Stomach (tissue), 4 donors: ENCODE measurements at regions not wholly inside any gene's neighbourhood (a gene's known extent, or its start where the extent isn't known, plus 50 kb on each side); places are given as distances from the start of the nearest gene placed in this dataset.

Experiments used
- EP300 ChIP-seq: sonication (generic); formaldehyde crosslinking; IDR thresholded peaks from one replicate; pipeline ENCODE4 v1.6.1; 2017; ENCODE audit warnings: antibody characterized with exemption
- POLR2AphosphoS5 ChIP-seq, 3 donors: sonication (generic); formaldehyde crosslinking; IDR thresholded peaks; one replicate each; pipeline ENCODE4 v1.6.1; 2016; ENCODE audit warnings: antibody characterized with exemption in 3 of 3
- TF ChIP-seq, protein P1 (sequence below), 7 experiments: fragments of 450-650 bp in 4 of 7; fragments of 200-600 bp in 3 of 7; sonication (generic) in 3 of 7; IDR thresholded peaks; one replicate each; pipeline ENCODE4 v1.5.1; 2016 to 2019; ENCODE audit warnings: antibody characterized with exemption in 7 of 7, control low read depth in 2 of 7, mild to moderate bottlenecking in 1 of 7

DNA sequence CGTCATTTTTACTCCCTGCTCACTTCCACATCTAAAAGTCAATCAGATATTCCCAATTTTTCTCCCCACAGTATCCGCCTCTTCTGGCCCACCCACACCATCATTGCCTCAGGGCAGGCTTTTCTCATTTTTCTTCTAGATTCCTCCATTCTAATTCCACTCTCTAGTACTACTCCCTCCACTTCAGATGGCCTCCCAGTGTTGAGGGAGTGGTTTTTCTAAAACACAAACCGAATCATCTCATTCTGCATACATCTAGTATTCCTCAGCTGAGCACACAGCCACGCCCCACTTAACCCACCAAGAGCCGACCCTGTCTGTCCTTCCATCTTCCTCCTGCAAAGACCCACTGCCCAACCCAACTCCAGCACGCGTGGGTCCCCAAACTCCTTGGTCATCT, 314.9 kb upstream of the NPVF start:
- TF ChIP-seq, protein P1, sequence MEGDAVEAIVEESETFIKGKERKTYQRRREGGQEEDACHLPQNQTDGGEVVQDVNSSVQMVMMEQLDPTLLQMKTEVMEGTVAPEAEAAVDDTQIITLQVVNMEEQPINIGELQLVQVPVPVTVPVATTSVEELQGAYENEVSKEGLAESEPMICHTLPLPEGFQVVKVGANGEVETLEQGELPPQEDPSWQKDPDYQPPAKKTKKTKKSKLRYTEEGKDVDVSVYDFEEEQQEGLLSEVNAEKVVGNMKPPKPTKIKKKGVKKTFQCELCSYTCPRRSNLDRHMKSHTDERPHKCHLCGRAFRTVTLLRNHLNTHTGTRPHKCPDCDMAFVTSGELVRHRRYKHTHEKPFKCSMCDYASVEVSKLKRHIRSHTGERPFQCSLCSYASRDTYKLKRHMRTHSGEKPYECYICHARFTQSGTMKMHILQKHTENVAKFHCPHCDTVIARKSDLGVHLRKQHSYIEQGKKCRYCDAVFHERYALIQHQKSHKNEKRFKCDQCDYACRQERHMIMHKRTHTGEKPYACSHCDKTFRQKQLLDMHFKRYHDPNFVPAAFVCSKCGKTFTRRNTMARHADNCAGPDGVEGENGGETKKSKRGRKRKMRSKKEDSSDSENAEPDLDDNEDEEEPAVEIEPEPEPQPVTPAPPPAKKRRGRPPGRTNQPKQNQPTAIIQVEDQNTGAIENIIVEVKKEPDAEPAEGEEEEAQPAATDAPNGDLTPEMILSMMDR (IDR thresholded peaks at IDR 0.05), result no peak
- no peak for TF ChIP-seq POLR2AphosphoS5 (IDR thresholded peaks at IDR 0.05)
- no peak for TF ChIP-seq EP300
